ENCODE measurements at regions not wholly inside any gene's neighbourhood (a gene's known extent, or its start where the extent isn't known, plus 50 kb on each side); places are given as distances from the start of the nearest gene placed in this dataset.

- DNase-seq (ENCODE audit: low spot score), result no peak
Observed at GRCh38 chr10:121032460-121032859, 181.3 kb downstream of the WDR11 start.

- no peak for DNase-seq (ENCODE audit: low spot score)
Observed at GRCh38 chr10:121033366-121033765, 182.2 kb downstream of the WDR11 start.

- no peak for DNase-seq (ENCODE audit: low spot score)
Observed at GRCh38 chr10:121036431-121036830, 185.3 kb downstream of the WDR11 start.

- DNase-seq (ENCODE audit: low spot score), result no peak
Observed at GRCh38 chr10:121041499-121041898, 190.3 kb downstream of the WDR11 start.

- DNase-seq (ENCODE audit: low spot score), result no peak
Observed at GRCh38 chr10:121041906-121042305, 190.7 kb downstream of the WDR11 start.

- no peak for DNase-seq (ENCODE audit: low spot score)
Observed at GRCh38 chr10:121042342-121042741, 191.2 kb downstream of the WDR11 start.

- DNase-seq (ENCODE audit: low spot score), result no peak
Observed at GRCh38 chr10:121043124-121043849, 192.1 kb downstream of the WDR11 start.

- DNase-seq (ENCODE audit: low spot score), result no peak
Observed at GRCh38 chr10:121048749-121049148, 197.6 kb downstream of the WDR11 start.

GRCh38 chr10:121049489-121049888 lies 198.3 kb downstream of the WDR11 start:
- no peak for DNase-seq (ENCODE audit: low spot score)

- no peak for DNase-seq (ENCODE audit: low spot score)
Observed at GRCh38 chr10:121049923-121050322, 198.8 kb downstream of the WDR11 start.

GRCh38 chr10:121051171-121051570 lies 200.0 kb downstream of the WDR11 start:
- no peak for DNase-seq (ENCODE audit: low spot score)

- no peak for DNase-seq (ENCODE audit: low spot score)
Observed at GRCh38 chr10:121051696-121052279, 200.6 kb downstream of the WDR11 start.

GRCh38 chr10:121053151-121053550 lies 202.0 kb downstream of the WDR11 start:
- no peak for DNase-seq (ENCODE audit: low spot score)

GRCh38 chr10:121054874-121055273 lies 203.7 kb downstream of the WDR11 start:
- DNase-seq (ENCODE audit: low spot score), result no peak

- DNase-seq (ENCODE audit: low spot score), result no peak
Observed at GRCh38 chr10:121057269-121057668, 206.1 kb downstream of the WDR11 start.

- DNase-seq (ENCODE audit: low spot score), result no peak
Observed at GRCh38 chr10:121058082-121058481, 206.9 kb downstream of the WDR11 start.

- no peak for DNase-seq (ENCODE audit: low spot score)
Observed at GRCh38 chr10:121059351-121059750, 208.2 kb downstream of the WDR11 start.

GRCh38 chr10:121062115-121062514 lies 211.0 kb downstream of the WDR11 start:
- DNase-seq (ENCODE audit: low spot score), result no peak

- peak; percentile 42 for DNase-seq (ENCODE audit: low spot score)
Observed at GRCh38 chr10:121063744-121064143, 212.6 kb downstream of the WDR11 start.

- no peak for DNase-seq (ENCODE audit: low spot score)
Observed at GRCh38 chr10:121064491-121064890, 213.3 kb downstream of the WDR11 start.

GRCh38 chr10:121065330-121065729 lies 214.2 kb downstream of the WDR11 start:
- DNase-seq (ENCODE audit: low spot score), result peak; percentile 11

GRCh38 chr10:121069061-121069850 lies 218.1 kb downstream of the WDR11 start:
- no peak for DNase-seq (ENCODE audit: low spot score)
